PFSK-1 (cell line): ENCODE measurements at regions not wholly inside any gene's neighbourhood (a gene's known extent, or its start where the extent isn't known, plus 50 kb on each side); places are given as distances from the start of the nearest gene placed in this dataset.

Experiments
- FOXP2 ChIP-seq: optimal IDR thresholded peaks from 2 replicates; pipeline ENCODE3; 2011; ENCODE audit warnings: borderline replicate concordance, control low read depth, inconsistent platforms; ENCODE audit not compliant: insufficient read depth; ENCODE audit errors: extremely low read length, extremely low read depth
- POLR2AphosphoS5 ChIP-seq: IDR thresholded peaks from 2 replicates; pipeline ENCODE4 v1.6.1; 2012; ENCODE audit warnings: low read depth, mild to moderate bottlenecking, control low read depth, low read length, moderate library complexity
- REST ChIP-seq, 2 experiments: IDR thresholded peaks; 2 replicates each; pipeline versions ENCODE4 v1.6.1 to v1.8.0; 2011 to 2012; ENCODE audit warnings: low read depth in 2 of 2, low read length in 2 of 2, control low read depth in 1 of 2, inconsistent platforms in 1 of 2, mild to moderate bottlenecking in 1 of 2, moderate library complexity in 1 of 2; ENCODE audit not compliant: insufficient read depth in 1 of 2
- SIN3A ChIP-seq: IDR thresholded peaks from 2 replicates; pipeline ENCODE4 v1.6.1; 2012; ENCODE audit warnings: mild to moderate bottlenecking, low read length, moderate library complexity, borderline replicate concordance; ENCODE audit not compliant: insufficient read depth
- TAF1 ChIP-seq: IDR thresholded peaks from 2 replicates; pipeline ENCODE4 v1.6.1; 2012; ENCODE audit warnings: low read length, control low read depth, borderline replicate concordance; ENCODE audit not compliant: insufficient read depth

DNA sequence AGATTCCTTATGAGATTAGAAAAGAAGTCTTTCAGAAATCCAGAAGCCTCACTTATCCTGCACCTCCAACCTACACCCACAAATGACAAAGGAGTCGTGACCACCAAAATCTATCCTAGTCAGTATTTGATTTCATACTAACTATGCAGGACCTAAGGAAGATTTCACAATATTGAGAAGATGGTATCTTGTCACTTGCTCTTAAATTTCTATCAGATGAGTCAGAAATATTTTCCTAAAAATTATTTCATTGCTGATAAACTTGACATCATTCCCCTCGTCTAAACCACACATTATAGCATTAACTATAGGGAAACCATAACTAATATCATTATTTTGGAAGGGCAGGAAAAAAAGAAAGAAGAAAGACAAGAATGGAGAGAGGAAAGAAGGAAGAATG lies 138.0 kb upstream of the THBS1 start:
- TF ChIP-seq SIN3A, result no peak
- TF ChIP-seq TAF1, result no peak
- TF ChIP-seq FOXP2, result no peak
- TF ChIP-seq REST (IDR thresholded peaks at IDR 0.05; ENCODE audit: insufficient read depth in 1 of 2, low read depth in 2 of 2, low read length in 2 of 2), result no peak
- TF ChIP-seq POLR2AphosphoS5, result no peak

- TF ChIP-seq TAF1, result no peak
Observed at GRCh38 chr15:39443659-39444219, 137.1 kb upstream of the THBS1 start.

DNA sequence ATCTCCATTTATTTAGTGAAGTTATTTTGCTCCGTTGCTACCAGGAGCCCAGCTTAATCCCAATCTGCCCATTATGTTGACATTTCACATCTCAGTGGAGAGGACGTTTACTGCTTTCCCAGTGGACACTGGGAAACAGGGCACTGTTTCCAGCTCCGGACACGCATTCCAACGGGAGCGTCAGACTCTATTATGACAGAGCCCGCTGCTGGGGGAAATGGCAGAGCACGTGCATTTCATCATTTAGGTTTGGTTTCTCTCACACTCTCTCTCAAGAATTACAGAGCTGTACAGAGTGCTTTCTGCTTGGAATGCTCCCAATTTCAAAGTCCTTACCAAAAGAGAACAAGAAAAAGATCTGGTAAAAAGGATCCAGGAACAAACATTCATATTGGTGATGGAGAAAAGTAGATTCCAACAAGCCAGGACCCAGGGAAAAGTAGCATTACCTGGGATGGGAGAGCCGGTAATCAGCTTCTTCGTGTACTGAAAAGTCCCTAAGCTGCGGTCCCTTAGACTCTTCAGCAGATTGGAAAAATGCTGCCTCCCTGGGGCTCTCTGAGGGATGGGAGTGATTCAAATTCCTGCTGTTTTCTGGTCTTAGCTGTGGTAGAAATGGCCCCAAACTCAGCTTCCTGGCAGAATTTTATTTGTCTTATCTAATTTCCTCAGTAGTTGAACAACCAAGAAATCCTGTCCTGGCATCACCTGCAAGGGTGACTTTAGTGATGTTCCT lies 136.0 kb upstream of the THBS1 start:
- TF ChIP-seq FOXP2 (no peak), REST (IDR thresholded peaks at IDR 0.05; ENCODE audit: insufficient read depth in 1 of 2, low read depth in 2 of 2, low read length in 2 of 2) (no peak), POLR2AphosphoS5 (no peak), SIN3A (no peak), TAF1 (no peak)

DNA sequence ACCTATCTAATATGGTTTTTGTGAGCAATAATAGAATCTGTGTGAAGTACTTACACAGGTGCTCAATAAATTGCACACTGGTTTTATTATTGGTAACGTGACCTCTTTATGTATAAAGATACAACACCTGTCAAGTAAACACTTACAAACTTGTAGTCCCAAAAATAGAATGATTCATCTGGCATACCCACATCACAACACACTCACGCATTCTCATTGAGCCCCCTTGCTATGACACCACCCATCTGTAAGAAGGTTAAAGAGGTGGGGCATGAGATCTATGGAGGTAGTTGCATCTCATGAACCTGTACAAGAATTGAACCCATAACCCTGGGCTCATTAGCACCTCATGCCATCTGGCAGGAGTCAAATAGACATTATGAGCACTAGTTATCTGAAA lies 134.9 kb upstream of the THBS1 start:
- TF ChIP-seq FOXP2, result no peak
- no peak for TF ChIP-seq REST (IDR thresholded peaks at IDR 0.05; ENCODE audit: insufficient read depth in 1 of 2, low read depth in 2 of 2, low read length in 2 of 2)
- no peak for TF ChIP-seq SIN3A
- TF ChIP-seq TAF1, result no peak
- no peak for TF ChIP-seq POLR2AphosphoS5

DNA sequence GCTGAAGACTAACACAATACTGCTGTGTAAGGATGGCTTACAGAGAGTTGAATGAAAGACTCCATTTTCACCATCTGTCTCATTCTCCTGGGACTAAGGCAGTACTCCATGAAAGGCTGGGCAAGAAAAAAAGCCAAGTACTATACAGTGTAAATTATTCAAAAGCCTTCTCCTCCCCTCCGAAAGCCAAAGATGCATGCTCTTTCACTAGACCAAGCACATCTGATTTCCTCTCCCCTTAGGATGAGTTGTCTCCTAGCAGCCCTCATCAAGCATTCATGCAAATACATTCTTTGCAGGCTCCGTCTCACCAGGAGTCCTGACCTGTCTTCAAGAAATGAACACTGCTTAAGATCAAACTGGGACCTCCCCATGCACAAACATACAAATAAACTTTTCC lies 133.5 kb upstream of the THBS1 start:
- TF ChIP-seq SIN3A, result no peak
- no peak for TF ChIP-seq REST (IDR thresholded peaks at IDR 0.05; ENCODE audit: insufficient read depth in 1 of 2, low read depth in 2 of 2, low read length in 2 of 2)
